BE2C (cell line): ENCODE measurements at regions not wholly inside any gene's neighbourhood (a gene's known extent, or its start where the extent isn't known, plus 50 kb on each side); places are given as distances from the start of the nearest gene placed in this dataset.

Experiments used
- DNase-seq: peaks from one replicate; pipeline ENCODE4 v3.0.0-alpha.2; 2020
- H3K27me3 ChIP-seq: fragments of 250-450 bp; sonication (Bioruptor Pico); 2 replicates; pipeline ENCODE4 v1.5.1; 2020; ENCODE audit warnings: mild to moderate bottlenecking
- H3K36me3 ChIP-seq: fragments of 250-450 bp; sonication (Bioruptor Pico); 2 replicates; pipeline ENCODE4 v1.5.1; 2020; ENCODE audit warnings: mild to moderate bottlenecking
- H3K4me1 ChIP-seq: fragments of 250-450 bp; sonication (Bioruptor Pico); 2 replicates; pipeline ENCODE4 v1.5.1; 2020
- H3K4me3 ChIP-seq: 2 replicates; pipeline ENCODE4 v1.5.1; 2011; ENCODE audit warnings: low read depth, low read length
- H3K9me3 ChIP-seq: fragments of 250-450 bp; sonication (Bioruptor Pico); 2 replicates; pipeline ENCODE4 v1.5.1; 2020
- TF ChIP-seq, protein P1 (sequence below): IDR thresholded peaks from 2 replicates; pipeline ENCODE4 v1.5.1; 2012; ENCODE audit warnings: mild to moderate bottlenecking, low read depth, low read length

DNA sequence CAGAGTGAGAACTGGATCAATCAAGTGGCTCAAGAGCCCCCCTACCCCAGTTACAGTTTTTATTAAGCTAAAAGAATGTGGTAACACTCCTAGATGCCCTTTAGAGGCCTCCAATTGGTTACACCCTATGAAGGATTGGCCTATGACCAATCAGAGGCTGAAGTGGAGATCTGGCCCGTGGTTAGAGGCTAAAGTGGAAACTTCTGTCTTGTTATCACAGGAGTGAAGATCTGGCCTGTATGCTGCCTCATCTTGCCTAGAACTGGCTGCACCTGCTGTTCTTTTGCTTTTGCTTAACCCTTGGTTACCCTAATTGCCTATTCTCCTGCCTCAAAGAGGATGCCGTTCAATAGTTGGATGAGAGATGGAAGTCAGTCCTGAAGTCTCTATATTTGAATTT, 100.1 kb upstream of the MAP2 start:
- TF ChIP-seq, protein P1, sequence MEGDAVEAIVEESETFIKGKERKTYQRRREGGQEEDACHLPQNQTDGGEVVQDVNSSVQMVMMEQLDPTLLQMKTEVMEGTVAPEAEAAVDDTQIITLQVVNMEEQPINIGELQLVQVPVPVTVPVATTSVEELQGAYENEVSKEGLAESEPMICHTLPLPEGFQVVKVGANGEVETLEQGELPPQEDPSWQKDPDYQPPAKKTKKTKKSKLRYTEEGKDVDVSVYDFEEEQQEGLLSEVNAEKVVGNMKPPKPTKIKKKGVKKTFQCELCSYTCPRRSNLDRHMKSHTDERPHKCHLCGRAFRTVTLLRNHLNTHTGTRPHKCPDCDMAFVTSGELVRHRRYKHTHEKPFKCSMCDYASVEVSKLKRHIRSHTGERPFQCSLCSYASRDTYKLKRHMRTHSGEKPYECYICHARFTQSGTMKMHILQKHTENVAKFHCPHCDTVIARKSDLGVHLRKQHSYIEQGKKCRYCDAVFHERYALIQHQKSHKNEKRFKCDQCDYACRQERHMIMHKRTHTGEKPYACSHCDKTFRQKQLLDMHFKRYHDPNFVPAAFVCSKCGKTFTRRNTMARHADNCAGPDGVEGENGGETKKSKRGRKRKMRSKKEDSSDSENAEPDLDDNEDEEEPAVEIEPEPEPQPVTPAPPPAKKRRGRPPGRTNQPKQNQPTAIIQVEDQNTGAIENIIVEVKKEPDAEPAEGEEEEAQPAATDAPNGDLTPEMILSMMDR, result no peak
- H3K4me3 ChIP-seq, result no peak overlapping the region
- H3K9me3 ChIP-seq, result no peaks in the 10 kb centered on the region
- DNase-seq, result no peak
- no peaks in the 10 kb centered on the region for H3K4me1 ChIP-seq
- no peaks in the 10 kb centered on the region for H3K36me3 ChIP-seq
- H3K27me3 ChIP-seq, result no peaks in the 10 kb centered on the region

DNA sequence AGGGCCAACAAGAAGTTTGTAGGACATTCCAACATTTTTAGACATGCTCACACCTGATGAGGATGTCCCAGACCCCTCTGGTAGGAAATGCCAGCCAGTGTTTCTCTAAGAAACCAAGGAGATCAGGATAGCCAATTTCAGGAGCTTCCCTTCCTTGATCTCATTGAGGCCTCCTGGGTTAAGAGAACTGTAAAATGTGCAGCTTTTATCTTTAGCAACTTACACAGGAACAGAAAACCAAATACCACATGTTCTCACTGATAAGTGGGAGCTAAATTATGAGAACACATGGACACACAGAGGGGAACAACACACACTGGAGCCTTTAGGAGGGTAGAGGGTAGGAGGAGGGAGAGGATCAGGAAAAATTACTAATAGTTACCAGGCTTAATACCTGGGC, 99.6 kb upstream of the MAP2 start:
- no peaks in the 10 kb centered on the region for H3K27me3 ChIP-seq
- DNase-seq, result no peak
- H3K4me3 ChIP-seq, result no peak overlapping the region
- no peaks in the 10 kb centered on the region for H3K36me3 ChIP-seq
- TF ChIP-seq, protein P1, result no peak
- H3K9me3 ChIP-seq, result no peaks in the 10 kb centered on the region
- no peaks in the 10 kb centered on the region for H3K4me1 ChIP-seq

DNA sequence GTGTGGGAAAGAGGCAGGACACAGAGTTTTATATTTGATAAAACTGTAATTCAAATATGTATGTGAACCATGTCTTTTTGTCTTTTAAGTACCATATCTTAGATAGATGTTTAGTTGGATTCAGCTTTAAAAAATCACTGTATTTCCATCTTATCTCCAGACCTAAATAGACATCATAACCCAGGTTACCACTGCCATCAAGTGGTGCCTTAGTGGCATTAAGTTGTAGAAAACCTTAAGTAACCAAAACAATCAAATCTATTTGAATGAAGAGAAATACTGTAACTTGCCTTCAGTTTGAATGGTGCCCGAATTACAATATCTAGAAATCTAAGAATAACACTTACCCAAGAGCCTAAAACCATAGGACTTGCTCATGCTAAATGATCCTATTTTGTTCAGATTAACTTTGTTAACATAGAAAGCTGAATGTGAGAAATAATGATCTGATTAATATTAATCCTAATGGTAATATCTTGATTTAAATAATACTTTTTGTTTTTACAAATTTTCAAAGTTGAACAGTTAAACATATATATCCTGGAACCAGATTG, 92.5 kb upstream of the MAP2 start:
- TF ChIP-seq, protein P1, result peak; percentile 66
- peak; percentile 14 for DNase-seq
- H3K9me3 ChIP-seq, result no peaks in the 10 kb centered on the region

DNA sequence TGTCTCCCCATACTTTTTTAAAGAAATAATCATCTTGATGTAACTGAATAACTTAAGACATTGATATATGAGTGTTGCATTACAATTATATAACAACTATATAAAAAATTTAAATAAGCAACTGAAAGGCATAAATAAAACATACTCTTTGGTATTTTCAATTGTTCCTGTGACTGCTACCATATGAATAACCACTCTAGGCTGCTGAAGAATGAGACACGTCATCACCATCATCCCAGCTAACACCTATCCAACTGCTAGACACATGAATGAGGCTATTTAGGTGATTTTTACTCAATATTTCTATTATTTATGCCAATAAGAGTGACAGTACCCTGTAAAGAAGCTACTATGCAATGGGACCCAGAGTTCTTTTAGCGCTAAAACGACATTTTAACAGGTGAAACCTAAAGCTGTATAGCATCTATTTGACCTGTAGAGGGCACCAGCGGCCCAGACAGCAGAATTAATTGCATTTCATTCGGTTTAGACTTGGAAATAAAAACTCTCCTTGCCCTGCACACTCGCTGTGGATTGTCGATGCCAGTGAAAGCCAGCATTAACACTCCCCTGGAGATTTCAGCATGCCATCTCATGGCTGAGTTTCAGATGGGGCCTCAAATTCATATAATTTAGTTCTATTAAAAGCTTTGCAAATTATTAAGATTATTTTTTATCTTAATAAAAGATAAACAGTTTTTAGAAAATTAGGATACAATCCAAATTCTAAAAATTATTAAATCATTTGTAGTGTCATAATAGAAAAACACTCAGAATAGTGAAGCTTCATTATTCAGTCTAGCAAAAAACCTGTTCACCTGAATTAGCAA, 89.4 kb upstream of the MAP2 start:
- Histone ChIP-seq H3K4me3 (no peak overlapping the region), H3K36me3 (no peaks in the 10 kb centered on the region), H3K9me3 (no peaks in the 10 kb centered on the region), H3K27me3 (no peaks in the 10 kb centered on the region), H3K4me1 (no peaks in the 10 kb centered on the region)
- TF ChIP-seq, protein P1, result peak; percentile 89
- DNase-seq, result peak; percentile 67

More for the DNA sequence above, 92.5 kb upstream of the MAP2 start:
- H3K27me3 ChIP-seq, result no peaks in the 10 kb centered on the region
- no peaks in the 10 kb centered on the region for H3K4me1 ChIP-seq
- no peaks in the 10 kb centered on the region for H3K36me3 ChIP-seq
- no peak overlapping the region for H3K4me3 ChIP-seq

DNA sequence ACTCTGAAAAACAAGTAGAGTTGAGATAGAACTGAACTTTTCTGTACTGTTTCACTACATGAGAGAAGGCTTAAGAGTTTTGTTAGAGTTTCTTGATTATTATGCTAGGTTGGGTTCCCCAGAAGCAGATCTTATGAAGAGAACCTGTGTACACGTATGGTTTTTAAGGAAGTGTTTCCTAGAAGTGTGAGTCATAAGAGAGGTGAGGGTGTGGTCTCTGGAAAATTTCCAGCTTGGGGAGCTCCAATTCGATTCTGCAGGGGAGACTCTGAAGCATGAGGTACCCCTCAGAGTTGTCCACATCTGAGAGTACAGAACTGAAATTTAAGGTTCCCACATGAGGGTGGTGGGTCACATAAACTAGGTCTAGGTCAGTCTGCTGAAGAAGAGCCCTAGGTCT, 83.3 kb upstream of the MAP2 start:
- no peak overlapping the region for H3K4me3 ChIP-seq
- no peaks in the 10 kb centered on the region for H3K27me3 ChIP-seq
- no peak for DNase-seq
- TF ChIP-seq, protein P1, result no peak
- no peaks in the 10 kb centered on the region for H3K36me3 ChIP-seq
- H3K4me1 ChIP-seq, result no peaks in the 10 kb centered on the region
- H3K9me3 ChIP-seq, result no peaks in the 10 kb centered on the region

DNA sequence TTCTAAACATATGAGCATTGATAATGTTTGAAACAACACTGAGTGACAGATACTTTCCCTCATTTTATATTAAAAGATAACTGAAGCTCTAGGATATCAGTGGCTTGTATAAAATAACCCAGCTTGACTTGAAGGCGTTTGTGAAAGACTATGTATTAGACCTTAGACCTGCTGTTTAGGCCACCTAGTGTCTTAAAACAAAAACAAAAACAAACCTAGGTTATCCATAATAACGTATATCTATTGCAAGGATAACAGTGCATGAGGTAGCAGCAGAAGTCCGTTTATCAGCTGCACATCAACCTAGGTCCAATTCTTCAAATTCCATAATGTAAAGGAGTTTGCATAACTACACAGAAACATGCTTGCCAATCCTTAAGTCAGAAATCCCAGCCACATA, 79.5 kb upstream of the MAP2 start:
- TF ChIP-seq, protein P1, result 0 out of 2 replicates have a peak, but pooled peaks have one; percentile 2
- no peak for DNase-seq
- Histone ChIP-seq H3K36me3 (no peaks in the 10 kb centered on the region), H3K27me3 (no peaks in the 10 kb centered on the region), H3K4me1 (no peaks in the 10 kb centered on the region), H3K9me3 (no peaks in the 10 kb centered on the region), H3K4me3 (no peak overlapping the region)
